GM12874 (cell line): ENCODE measurements at regions not wholly inside any gene's neighbourhood (a gene's known extent, or its start where the extent isn't known, plus 50 kb on each side); places are given as distances from the start of the nearest gene placed in this dataset.

Experiments used
- CTCF ChIP-seq: IDR thresholded peaks from 2 replicates; pipeline ENCODE4 v1.5.1; 2011; ENCODE audit warnings: low read depth, mild to moderate bottlenecking, control low read depth, low read length, moderate library complexity; ENCODE audit not compliant: insufficient read depth

GRCh38 chr7:17472518-17472917 is 174.1 kb downstream of the AHR start:
- no peak for TF ChIP-seq CTCF

- TF ChIP-seq CTCF, result no peak
These were observed 174.5 kb downstream of the AHR start for GRCh38 chr7:17472939-17473338.

- no peak; the same call in 1 of the 2 replicates for TF ChIP-seq CTCF
These were observed 176.4 kb downstream of the AHR start for GRCh38 chr7:17474724-17475344.

GRCh38 chr7:17477182-17477581 is 178.7 kb downstream of the AHR start:
- no peak for TF ChIP-seq CTCF

- no peak for TF ChIP-seq CTCF
These were observed 182.7 kb downstream of the AHR start for GRCh38 chr7:17481118-17481517.

GRCh38 chr7:17485368-17485767 is 186.9 kb downstream of the AHR start:
- no peak for TF ChIP-seq CTCF

GRCh38 chr7:17485904-17486303 is 187.5 kb downstream of the AHR start:
- no peak for TF ChIP-seq CTCF
